ENCODE measurements at regions not wholly inside any gene's neighbourhood (a gene's known extent, or its start where the extent isn't known, plus 50 kb on each side); places are given as distances from the start of the nearest gene placed in this dataset.
A peak's percentile ranks its signal among the peaks of the same experiment; 100 is the strongest.
"Not testable (repeated sequence)": the region's sequence is repeated elsewhere in the genome, so short reads cannot be mapped to it uniquely, and the experiment has no call there.

GRCh38 chr5:8825139-8825757, 720.6 kb downstream of the SEMA5A start:
- DNase-seq = no peak

GRCh38 chr5:8826508-8826907, 719.4 kb downstream of the SEMA5A start:
- DNase-seq = no peak

- peak; percentile 26 for DNase-seq
Observed at GRCh38 chr5:8827696-8828095, 718.2 kb downstream of the SEMA5A start.

GRCh38 chr5:8828596-8829322, 717.1 kb downstream of the SEMA5A start:
- DNase-seq = peak; percentile 28

- DNase-seq = peak; percentile 94
Observed at GRCh38 chr5:8829323-8830029, 716.4 kb downstream of the SEMA5A start.

- no peak for DNase-seq
Observed at GRCh38 chr5:8831251-8831650, 714.6 kb downstream of the SEMA5A start.

- DNase-seq = no peak
Observed at GRCh38 chr5:8831854-8832253, 714.0 kb downstream of the SEMA5A start.

- DNase-seq = no peak
Observed at GRCh38 chr5:8839361-8840055, 706.4 kb downstream of the SEMA5A start.

- DNase-seq = no peak
Observed at GRCh38 chr5:8840237-8840636, 705.6 kb downstream of the SEMA5A start.

- not testable (repeated sequence) for DNase-seq
Observed at GRCh38 chr5:8840746-8841145, 705.1 kb downstream of the SEMA5A start.

GRCh38 chr5:8842971-8843551, 702.8 kb downstream of the SEMA5A start:
- peak; percentile 32 for DNase-seq

GRCh38 chr5:8843771-8844170, 702.1 kb downstream of the SEMA5A start:
- no peak for DNase-seq

GRCh38 chr5:8844206-8844605, 701.7 kb downstream of the SEMA5A start:
- no peak for DNase-seq

GRCh38 chr5:8844847-8845246, 701.0 kb downstream of the SEMA5A start:
- peak; percentile 36 for DNase-seq

- no peak for DNase-seq
Observed at GRCh38 chr5:8845296-8845695, 700.6 kb downstream of the SEMA5A start.

GRCh38 chr5:8848366-8848765, 697.5 kb downstream of the SEMA5A start:
- DNase-seq = no peak

GRCh38 chr5:8848997-8849594, 696.8 kb downstream of the SEMA5A start:
- DNase-seq = peak; percentile 78

GRCh38 chr5:8851101-8851500, 694.8 kb downstream of the SEMA5A start:
- DNase-seq = no peak

- no peak for DNase-seq
Observed at GRCh38 chr5:8857051-8857450, 688.8 kb downstream of the SEMA5A start.

GRCh38 chr5:8861764-8862163, 684.1 kb downstream of the SEMA5A start:
- peak; percentile 15 for DNase-seq

- DNase-seq = peak; percentile 42
Observed at GRCh38 chr5:8864053-8864452, 681.8 kb downstream of the SEMA5A start.

- no peak for DNase-seq
Observed at GRCh38 chr5:8865266-8865665, 680.6 kb downstream of the SEMA5A start.

Measured in dermis blood vessel endothelial cell (primary cell).